ENCODE measurements at regions not wholly inside any gene's neighbourhood (a gene's known extent, or its start where the extent isn't known, plus 50 kb on each side); places are given as distances from the start of the nearest gene placed in this dataset.

GRCh38 chr11:19574916-19575315 lies 137.7 kb upstream of the NAV2 start:
- Histone ChIP-seq H3K79me2 (no peaks in the 10 kb centered on the region), H3K27me3 (no peaks in the 10 kb centered on the region), H3K4me1 (ENCODE audit: insufficient read depth) (peaks cover 20% of the 10 kb centered on the region), H3K27ac (no peak overlapping the region), H3K9me2 (replicated peaks; ENCODE audit: insufficient read depth) (no peaks in the 10 kb centered on the region), H3K4me3 (no peak overlapping the region), H4K20me1 (ENCODE audit: insufficient read depth, poor library complexity, severe bottlenecking) (no peaks in the 10 kb centered on the region), H3K4me2 (no peak overlapping the region), H2AFZ (no peak overlapping the region), H3K36me3 (replicated peaks; ENCODE audit: insufficient read depth, low read depth) (no peaks in the 10 kb centered on the region), H3K9me3 (ENCODE audit: low read depth) (no peaks in the 10 kb centered on the region)
- WGBS (ENCODE audit: low lambda C conversion rate, missing lambda C conversion rate): 59% methylated on average over 3 of the region's 3 CpGs
- no peak for DNase-seq (ENCODE audit: low spot score)
- TF ChIP-seq EZH2 (IDR thresholded peaks at IDR 0.05; ENCODE audit: borderline replicate concordance) (no peak), CTCF (IDR thresholded peaks at IDR 0.05; ENCODE audit: poor library complexity) (no peak), EZH2phosphoT487 (IDR thresholded peaks at IDR 0.05; ENCODE audit: low read depth, severe bottlenecking, unreplicated experiment) (no peak)

DNA sequence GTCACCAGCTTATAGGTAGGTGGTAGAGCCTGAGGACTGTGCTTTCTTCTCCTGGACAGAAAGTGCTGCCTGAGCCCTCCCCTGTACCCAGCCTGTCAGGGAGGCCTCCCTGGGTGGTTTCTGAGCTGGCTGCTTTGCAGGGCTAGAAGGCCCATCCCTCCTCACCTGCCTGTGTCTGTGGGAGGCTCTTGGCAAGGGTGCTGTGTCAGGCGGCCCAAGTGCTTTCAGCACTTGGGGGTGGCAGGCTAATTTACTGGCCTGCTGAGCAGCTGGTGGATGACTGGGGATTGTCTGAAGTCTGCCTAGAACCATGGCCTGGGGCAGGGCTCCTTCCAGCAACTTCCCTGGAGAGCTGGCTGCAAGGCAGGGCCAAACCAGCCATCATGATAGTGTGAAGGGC lies 139.0 kb upstream of the NAV2 start:
- Histone ChIP-seq H4K20me1 (ENCODE audit: insufficient read depth, poor library complexity, severe bottlenecking) (no peaks in the 10 kb centered on the region), H3K27ac (no peak overlapping the region), H3K4me1 (ENCODE audit: insufficient read depth) (peaks cover 20% of the 10 kb centered on the region), H3K79me2 (no peaks in the 10 kb centered on the region), H2AFZ (no peak overlapping the region), H3K36me3 (replicated peaks; ENCODE audit: insufficient read depth, low read depth) (no peaks in the 10 kb centered on the region), H3K4me2 (no peak overlapping the region), H3K27me3 (no peaks in the 10 kb centered on the region), H3K9me3 (ENCODE audit: low read depth) (no peaks in the 10 kb centered on the region), H3K9me2 (replicated peaks; ENCODE audit: insufficient read depth) (no peaks in the 10 kb centered on the region), H3K4me3 (no peak overlapping the region)
- WGBS (ENCODE audit: low lambda C conversion rate, missing lambda C conversion rate): 57% methylated on average over 1 of the region's 1 CpG
- DNase-seq (ENCODE audit: low spot score): no peak
- TF ChIP-seq EZH2 (IDR thresholded peaks at IDR 0.05; ENCODE audit: borderline replicate concordance) (no peak), CTCF (IDR thresholded peaks at IDR 0.05; ENCODE audit: poor library complexity) (no peak), EZH2phosphoT487 (IDR thresholded peaks at IDR 0.05; ENCODE audit: low read depth, severe bottlenecking, unreplicated experiment) (no peak)

- Histone ChIP-seq H3K4me1 (ENCODE audit: insufficient read depth) (peaks cover 4% of the 10 kb centered on the region), H2AFZ (no peak overlapping the region), H3K36me3 (replicated peaks; ENCODE audit: insufficient read depth, low read depth) (no peaks in the 10 kb centered on the region), H3K9me3 (ENCODE audit: low read depth) (no peaks in the 10 kb centered on the region), H3K4me2 (no peak overlapping the region), H3K79me2 (no peaks in the 10 kb centered on the region), H3K27me3 (no peaks in the 10 kb centered on the region), H4K20me1 (ENCODE audit: insufficient read depth, poor library complexity, severe bottlenecking) (no peaks in the 10 kb centered on the region), H3K27ac (no peak overlapping the region), H3K9me2 (replicated peaks; ENCODE audit: insufficient read depth) (no peaks in the 10 kb centered on the region), H3K4me3 (no peak overlapping the region)
- no peak for DNase-seq (ENCODE audit: low spot score)
- no peak for TF ChIP-seq CTCF (IDR thresholded peaks at IDR 0.05; ENCODE audit: poor library complexity)
- no peak for TF ChIP-seq EZH2 (IDR thresholded peaks at IDR 0.05; ENCODE audit: borderline replicate concordance)
- TF ChIP-seq EZH2phosphoT487 (IDR thresholded peaks at IDR 0.05; ENCODE audit: low read depth, severe bottlenecking, unreplicated experiment): no peak
- WGBS (ENCODE audit: low lambda C conversion rate, missing lambda C conversion rate): 100% methylated on average over 4 of the region's 4 CpGs
Measured at GRCh38 chr11:19571906-19572305, 140.7 kb upstream of the NAV2 start.

GRCh38 chr11:19570889-19571288 lies 141.7 kb upstream of the NAV2 start:
- H3K9me2 ChIP-seq (replicated peaks; ENCODE audit: insufficient read depth): no peaks in the 10 kb centered on the region
- DNase-seq (ENCODE audit: low spot score): no peak

More at GRCh38 chr11:19570889-19571288, 141.7 kb upstream of the NAV2 start:
- Histone ChIP-seq H3K4me1 (ENCODE audit: insufficient read depth) (no peaks in the 10 kb centered on the region), H3K27me3 (no peaks in the 10 kb centered on the region), H3K9me3 (ENCODE audit: low read depth) (no peaks in the 10 kb centered on the region), H3K27ac (no peak overlapping the region), H3K4me3 (no peak overlapping the region), H2AFZ (no peak overlapping the region), H3K4me2 (no peak overlapping the region), H3K79me2 (no peaks in the 10 kb centered on the region), H4K20me1 (ENCODE audit: insufficient read depth, poor library complexity, severe bottlenecking) (no peaks in the 10 kb centered on the region), H3K36me3 (replicated peaks; ENCODE audit: insufficient read depth, low read depth) (no peaks in the 10 kb centered on the region)
- 92% methylated on average over 1 of the region's 1 CpG for WGBS (ENCODE audit: low lambda C conversion rate, missing lambda C conversion rate)
- no peak for TF ChIP-seq EZH2phosphoT487 (IDR thresholded peaks at IDR 0.05; ENCODE audit: low read depth, severe bottlenecking, unreplicated experiment)
- no peak for TF ChIP-seq EZH2 (IDR thresholded peaks at IDR 0.05; ENCODE audit: borderline replicate concordance)
- TF ChIP-seq CTCF (IDR thresholded peaks at IDR 0.05; ENCODE audit: poor library complexity): no peak
